Thyroid gland (tissue), 4 donors: ENCODE measurements at regions not wholly inside any gene's neighbourhood (a gene's known extent, or its start where the extent isn't known, plus 50 kb on each side); places are given as distances from the start of the nearest gene placed in this dataset.

ENCODE experiments used
- DNase-seq, 2 donors: peaks; one replicate each; pipeline ENCODE4 v3.0.0-alpha.2; 2019
- H3K27ac ChIP-seq, 3 donors: fragments of 200-600 bp; sonication (generic); 1 replicate in 2 of 3; 2 replicates in 1 of 3; pipeline ENCODE4 v1.5.1; 2016 to 2019; ENCODE audit warnings: mild to moderate bottlenecking in 1 of 3, moderate library complexity in 1 of 3
- H3K27me3 ChIP-seq: fragments of 200-600 bp; sonication (generic); one replicate; pipeline ENCODE4 v1.5.1; 2019
- H3K36me3 ChIP-seq, 2 donors: fragments of 200-600 bp; sonication (generic); one replicate each; pipeline ENCODE4 v1.5.1; 2016 to 2019
- H3K4me1 ChIP-seq, 2 donors: fragments of 200-600 bp; sonication (generic); one replicate each; pipeline ENCODE4 v1.5.1; 2017 to 2019
- H3K4me3 ChIP-seq, 3 donors: fragments of 200-600 bp; sonication (generic); replicated peaks in 1 of 3; 1 replicate in 2 of 3; 2 replicates in 1 of 3; pipeline ENCODE4 v1.5.1; 2016; ENCODE audit warnings: mild to moderate bottlenecking in 1 of 3
- H3K9me3 ChIP-seq: fragments of 200-600 bp; sonication (generic); one replicate; pipeline ENCODE4 v1.5.1; 2017
- POLR2A ChIP-seq, 2 donors: fragments of 450-650 bp; IDR thresholded peaks; one replicate each; pipeline ENCODE4 v1.6.1; 2017; ENCODE audit warnings: antibody characterized with exemption in 2 of 2, mild to moderate bottlenecking in 2 of 2, moderate library complexity in 1 of 2
- WGBS, 2 donors: methylation state at CpG; one replicate each; pipeline ENCODE4 v1.1.5; 2017; 5-methylcytosine and 5-hydroxymethylcytosine counted together
- intact Hi-C: fragments of 100-400 bp; cut with DNase I; formaldehyde crosslinking; loops from one replicate; pipeline ENCODE4 v1.15.1; 2023
- TF ChIP-seq, protein P1 (sequence below), 6 experiments: fragments of 200-600 bp in 3 of 6; fragments of 450-650 bp in 3 of 6; sonication (generic) in 3 of 6; IDR thresholded peaks; one replicate each; pipeline ENCODE4 v1.5.1; 2016 to 2019; ENCODE audit warnings: antibody characterized with exemption in 6 of 6, mild to moderate bottlenecking in 2 of 6, inconsistent platforms in 1 of 6, moderate library complexity in 1 of 6

GRCh38 chr2:42965910-42966309, 173.5 kb upstream of the HAAO start:
- WGBS, 2 donors: 88 to 91% methylated on average over 4 to 5 of the region's 5 CpGs
- H3K27me3 ChIP-seq: no peaks in the 10 kb centered on the region
- no peak overlapping the region for H3K27ac ChIP-seq
- TF ChIP-seq, protein P1, sequence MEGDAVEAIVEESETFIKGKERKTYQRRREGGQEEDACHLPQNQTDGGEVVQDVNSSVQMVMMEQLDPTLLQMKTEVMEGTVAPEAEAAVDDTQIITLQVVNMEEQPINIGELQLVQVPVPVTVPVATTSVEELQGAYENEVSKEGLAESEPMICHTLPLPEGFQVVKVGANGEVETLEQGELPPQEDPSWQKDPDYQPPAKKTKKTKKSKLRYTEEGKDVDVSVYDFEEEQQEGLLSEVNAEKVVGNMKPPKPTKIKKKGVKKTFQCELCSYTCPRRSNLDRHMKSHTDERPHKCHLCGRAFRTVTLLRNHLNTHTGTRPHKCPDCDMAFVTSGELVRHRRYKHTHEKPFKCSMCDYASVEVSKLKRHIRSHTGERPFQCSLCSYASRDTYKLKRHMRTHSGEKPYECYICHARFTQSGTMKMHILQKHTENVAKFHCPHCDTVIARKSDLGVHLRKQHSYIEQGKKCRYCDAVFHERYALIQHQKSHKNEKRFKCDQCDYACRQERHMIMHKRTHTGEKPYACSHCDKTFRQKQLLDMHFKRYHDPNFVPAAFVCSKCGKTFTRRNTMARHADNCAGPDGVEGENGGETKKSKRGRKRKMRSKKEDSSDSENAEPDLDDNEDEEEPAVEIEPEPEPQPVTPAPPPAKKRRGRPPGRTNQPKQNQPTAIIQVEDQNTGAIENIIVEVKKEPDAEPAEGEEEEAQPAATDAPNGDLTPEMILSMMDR (IDR thresholded peaks at IDR 0.05): no peak
- TF ChIP-seq POLR2A (IDR thresholded peaks at IDR 0.05): no peak
- peaks cover 7 to 26% of the 10 kb centered on the region in 2 donors for H3K4me1 ChIP-seq
- no peak for DNase-seq
- H3K4me3 ChIP-seq: no peak overlapping the region
- intact Hi-C loops: loop anchor here (10.0 kb wide), 1 partner anchor 569 kb away; no protein-coding TSS in a partner anchor
- no peaks in the 10 kb centered on the region for H3K9me3 ChIP-seq
- H3K36me3 ChIP-seq: no peaks in the 10 kb centered on the region

DNA sequence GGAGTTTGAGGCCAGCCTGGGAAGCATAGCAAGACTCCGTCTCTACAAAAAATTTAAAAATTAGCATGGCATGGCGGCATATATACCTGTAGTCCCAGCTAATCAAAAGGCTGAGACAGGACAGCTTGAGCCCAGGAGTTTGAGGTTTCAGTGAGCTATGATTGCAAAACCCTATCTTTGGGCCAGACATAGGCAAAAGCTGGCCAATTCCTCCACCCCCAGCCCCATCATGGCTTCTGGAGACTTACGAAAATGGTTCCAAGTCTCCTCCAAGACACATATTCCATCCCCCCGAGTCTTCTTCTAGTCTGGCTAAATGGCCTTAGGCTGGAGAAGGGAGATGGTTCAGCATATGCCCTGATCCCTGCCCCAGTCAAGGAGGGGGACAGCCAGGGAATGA, 172.8 kb upstream of the HAAO start:
- TF ChIP-seq POLR2A (IDR thresholded peaks at IDR 0.05): no peak
- TF ChIP-seq, protein P1 (IDR thresholded peaks at IDR 0.05): no peak
- Histone ChIP-seq H3K4me3 (no peak overlapping the region), H3K36me3 (no peaks in the 10 kb centered on the region), H3K27ac (no peak overlapping the region), H3K9me3 (no peaks in the 10 kb centered on the region), H3K27me3 (no peaks in the 10 kb centered on the region), H3K4me1 (peaks cover 14 to 34% of the 10 kb centered on the region in 2 donors)
- no peak for DNase-seq
- 91 to 92% methylated on average over 4 of the region's 4 CpGs for WGBS, 2 donors
- intact Hi-C loops: loop anchor here (10.0 kb wide), 1 partner anchor 570 kb away; no protein-coding TSS in a partner anchor

- Histone ChIP-seq H3K27me3 (no peaks in the 10 kb centered on the region), H3K27ac (peak overlapping the region in 1 of 3 donors; percentile 38), H3K4me3 (no peak overlapping the region), H3K36me3 (no peaks in the 10 kb centered on the region), H3K9me3 (no peaks in the 10 kb centered on the region), H3K4me1 (peaks cover 14 to 38% of the 10 kb centered on the region in 2 donors)
- DNase-seq: peak; percentile 25 to 39
- 41 to 64% methylated on average over 6 of the region's 6 CpGs for WGBS, 2 donors
- intact Hi-C loops: loop anchor here (10.0 kb wide), 1 partner anchor 570 kb away; no protein-coding TSS in a partner anchor
- no peak for TF ChIP-seq POLR2A (IDR thresholded peaks at IDR 0.05)
- TF ChIP-seq, protein P1 (IDR thresholded peaks at IDR 0.05): no peak
Observed at GRCh38 chr2:42964439-42965083, 172.2 kb upstream of the HAAO start.

GRCh38 chr2:42963452-42964068, 171.2 kb upstream of the HAAO start:
- peak overlapping the region in 2 of 3 donors; percentile 21 to 80 for H3K27ac ChIP-seq
- intact Hi-C loops: loop anchor here (10.0 kb wide), 1 partner anchor 571 kb away; no protein-coding TSS in a partner anchor
- 93 to 95% methylated on average over 9 of the region's 9 CpGs for WGBS, 2 donors

More at GRCh38 chr2:42963452-42964068, 171.2 kb upstream of the HAAO start:
- H3K4me3 ChIP-seq: no peak overlapping the region
- peaks cover 14 to 40% of the 10 kb centered on the region in 2 donors for H3K4me1 ChIP-seq
- no peaks in the 10 kb centered on the region for H3K36me3 ChIP-seq
- no peaks in the 10 kb centered on the region for H3K9me3 ChIP-seq
- H3K27me3 ChIP-seq: no peaks in the 10 kb centered on the region
- DNase-seq: no peak
- TF ChIP-seq POLR2A (IDR thresholded peaks at IDR 0.05): no peak
- TF ChIP-seq, protein P1 (IDR thresholded peaks at IDR 0.05): no peak
